DND-41 (cell line): ENCODE measurements at regions not wholly inside any gene's neighbourhood (a gene's known extent, or its start where the extent isn't known, plus 50 kb on each side); places are given as distances from the start of the nearest gene placed in this dataset.

Source experiments
- ATAC-seq: fragments of 200-7000 bp; cut with Tn5 transposase; 3 replicates; pipeline ENCODE4 v1.9.1; 2021; ENCODE audit warnings: low read depth; ENCODE audit not compliant: insufficient read depth
- DNase-seq: peaks from one replicate; pipeline ENCODE4 v3.0.0-alpha.2; 2020
- H2AFZ ChIP-seq: 2 replicates; pipeline ENCODE4 v1.6.0; 2012; ENCODE audit warnings: low read depth, low read length
- H3K27ac ChIP-seq: 2 replicates; pipeline ENCODE4 v1.5.1; 2012; ENCODE audit warnings: low read length, inconsistent platforms
- H3K27me3 ChIP-seq: fragments of 200-600 bp; sonication (generic); 2 replicates; pipeline ENCODE4 v1.6.0; 2012; ENCODE audit warnings: low read length, mild to moderate bottlenecking, inconsistent platforms; ENCODE audit not compliant: insufficient read depth, poor library complexity
- H3K36me3 ChIP-seq: 2 replicates; pipeline ENCODE4 v1.5.1; 2012; ENCODE audit warnings: low read length, inconsistent platforms; ENCODE audit not compliant: insufficient read depth
- H3K4me1 ChIP-seq: 2 replicates; pipeline ENCODE4 v1.5.1; 2012; ENCODE audit warnings: mild to moderate bottlenecking, low read length; ENCODE audit not compliant: insufficient read depth
- H3K4me2 ChIP-seq: 2 replicates; pipeline ENCODE4 v1.6.0; 2012; ENCODE audit warnings: mild to moderate bottlenecking, moderate library complexity, low read length, inconsistent platforms; ENCODE audit not compliant: insufficient read depth
- H3K4me3 ChIP-seq, 2 experiments: fragments of 200-600 bp in 1 of 2; shearing (Covaris generic) in 1 of 2; 2 replicates each; pipeline ENCODE4 v1.5.1; 2012 to 2016; ENCODE audit warnings: inconsistent platforms in 2 of 2, low read length in 2 of 2, mild to moderate bottlenecking in 2 of 2, low read depth in 1 of 2, moderate library complexity in 1 of 2
- H3K79me2 ChIP-seq: 2 replicates; pipeline ENCODE4 v1.6.0; 2012; ENCODE audit warnings: low read length, inconsistent platforms; ENCODE audit not compliant: insufficient read depth
- H3K9ac ChIP-seq: 2 replicates; pipeline ENCODE4 v1.6.0; 2012; ENCODE audit warnings: low read depth, mild to moderate bottlenecking, inconsistent platforms, low read length, moderate library complexity
- H3K9me3 ChIP-seq: 2 replicates; pipeline ENCODE4 v1.5.1; 2012; ENCODE audit warnings: low read length, moderate library complexity, mild to moderate bottlenecking, inconsistent platforms; ENCODE audit not compliant: insufficient read depth, severe bottlenecking
- H4K20me1 ChIP-seq: 2 replicates; pipeline ENCODE4 v1.6.0; 2012; ENCODE audit warnings: low read length; ENCODE audit not compliant: insufficient read depth
- CTCF ChIP-seq: IDR thresholded peaks from 2 replicates; pipeline ENCODE4 v1.5.1; 2012; ENCODE audit warnings: borderline replicate concordance, low read length, moderate library complexity, mild to moderate bottlenecking; ENCODE audit not compliant: poor library complexity, severe bottlenecking; ENCODE audit errors: extremely low read depth
- EZH2 ChIP-seq: IDR thresholded peaks from 3 replicates; pipeline ENCODE4 v1.6.1; 2012; ENCODE audit warnings: borderline replicate concordance, low read depth, mild to moderate bottlenecking, moderate library complexity, low read length, inconsistent platforms; ENCODE audit not compliant: severe bottlenecking

- TF ChIP-seq EZH2 (no peak), CTCF (no peak)
- Histone ChIP-seq H3K27ac (no peak overlapping the region), H3K4me3 (no peak overlapping the region), H3K9ac (no peak overlapping the region), H3K9me3 (peaks cover 3% of the 10 kb centered on the region), H2AFZ (no peak overlapping the region), H3K4me2 (no peak overlapping the region), H3K27me3 (no peaks in the 10 kb centered on the region), H3K4me1 (no peaks in the 10 kb centered on the region), H3K79me2 (no peaks in the 10 kb centered on the region), H4K20me1 (no peaks in the 10 kb centered on the region), H3K36me3 (no peaks in the 10 kb centered on the region)
- ATAC-seq (no peak), DNase-seq (no peak)
Measured at GRCh38 chr1:170840371-170840770, 95.0 kb upstream of the MROH9 start.

GRCh38 chr1:170853302-170853701 is 82.0 kb upstream of the MROH9 start:
- Histone ChIP-seq H3K27ac (no peak overlapping the region), H3K4me3 (no peak overlapping the region), H3K9ac (no peak overlapping the region), H3K9me3 (no peaks in the 10 kb centered on the region), H3K79me2 (no peaks in the 10 kb centered on the region), H3K4me2 (no peak overlapping the region), H3K4me1 (peaks cover 14% of the 10 kb centered on the region), H2AFZ (no peak overlapping the region), H3K27me3 (no peaks in the 10 kb centered on the region), H4K20me1 (no peaks in the 10 kb centered on the region), H3K36me3 (no peaks in the 10 kb centered on the region)
- TF ChIP-seq CTCF (no peak), EZH2 (no peak)
- ATAC-seq = no peak
- DNase-seq = no peak

- no peak for ATAC-seq
- Histone ChIP-seq H3K9me3 (no peaks in the 10 kb centered on the region), H3K27ac (no peak overlapping the region), H4K20me1 (no peaks in the 10 kb centered on the region), H3K4me3 (no peak overlapping the region), H3K4me1 (peaks cover 14% of the 10 kb centered on the region), H3K79me2 (no peaks in the 10 kb centered on the region), H3K9ac (no peak overlapping the region), H2AFZ (no peak overlapping the region), H3K4me2 (no peak overlapping the region), H3K27me3 (no peaks in the 10 kb centered on the region), H3K36me3 (no peaks in the 10 kb centered on the region)
- TF ChIP-seq CTCF (no peak), EZH2 (no peak)
- no peak for DNase-seq
Measured at GRCh38 chr1:170853867-170854266, 81.5 kb upstream of the MROH9 start.

GRCh38 chr1:170854677-170855076 is 80.7 kb upstream of the MROH9 start:
- Histone ChIP-seq H4K20me1 (no peaks in the 10 kb centered on the region), H2AFZ (no peak overlapping the region), H3K79me2 (no peaks in the 10 kb centered on the region), H3K4me3 (no peak overlapping the region), H3K27ac (no peak overlapping the region), H3K9me3 (no peaks in the 10 kb centered on the region), H3K9ac (no peak overlapping the region), H3K4me1 (peaks cover 14% of the 10 kb centered on the region), H3K4me2 (no peak overlapping the region), H3K36me3 (no peaks in the 10 kb centered on the region), H3K27me3 (no peaks in the 10 kb centered on the region)
- DNase-seq = no peak
- TF ChIP-seq EZH2 = no peak
- TF ChIP-seq CTCF = no peak
- no peak for ATAC-seq
